PFSK-1 (cell line): ENCODE measurements at regions not wholly inside any gene's neighbourhood (a gene's known extent, or its start where the extent isn't known, plus 50 kb on each side); places are given as distances from the start of the nearest gene placed in this dataset.

ENCODE experiments used
- FOXP2 ChIP-seq: optimal IDR thresholded peaks from 2 replicates; pipeline ENCODE3; 2011; ENCODE audit warnings: borderline replicate concordance, control low read depth, inconsistent platforms; ENCODE audit not compliant: insufficient read depth; ENCODE audit errors: extremely low read length, extremely low read depth
- POLR2AphosphoS5 ChIP-seq: IDR thresholded peaks from 2 replicates; pipeline ENCODE4 v1.6.1; 2012; ENCODE audit warnings: low read depth, mild to moderate bottlenecking, control low read depth, low read length, moderate library complexity
- REST ChIP-seq, 2 experiments: IDR thresholded peaks; 2 replicates each; pipeline versions ENCODE4 v1.6.1 to v1.8.0; 2011 to 2012; ENCODE audit warnings: low read depth in 2 of 2, low read length in 2 of 2, control low read depth in 1 of 2, inconsistent platforms in 1 of 2, mild to moderate bottlenecking in 1 of 2, moderate library complexity in 1 of 2; ENCODE audit not compliant: insufficient read depth in 1 of 2
- SIN3A ChIP-seq: IDR thresholded peaks from 2 replicates; pipeline ENCODE4 v1.6.1; 2012; ENCODE audit warnings: mild to moderate bottlenecking, low read length, moderate library complexity, borderline replicate concordance; ENCODE audit not compliant: insufficient read depth
- TAF1 ChIP-seq: IDR thresholded peaks from 2 replicates; pipeline ENCODE4 v1.6.1; 2012; ENCODE audit warnings: low read length, control low read depth, borderline replicate concordance; ENCODE audit not compliant: insufficient read depth

DNA sequence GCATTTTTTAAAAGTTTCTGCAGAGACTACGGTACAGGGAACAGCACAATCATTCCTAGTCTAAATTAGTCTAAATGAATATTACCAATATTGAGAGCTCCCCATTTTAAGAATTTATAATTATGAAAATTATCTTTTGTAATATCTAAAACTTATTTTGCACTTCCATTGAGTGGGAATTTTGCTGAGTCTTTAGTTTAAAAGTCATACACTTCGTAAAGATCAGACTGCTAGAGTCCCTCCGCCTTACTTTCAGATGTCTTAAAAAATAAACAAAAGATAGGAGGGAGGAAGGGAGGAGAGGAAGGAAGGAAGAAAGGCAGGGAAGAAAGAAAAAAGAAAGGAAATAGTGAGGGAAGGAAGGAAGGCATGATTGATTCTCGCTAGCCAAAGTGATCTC, 278.2 kb upstream of the PRDM1 start:
- TF ChIP-seq FOXP2, result no peak
- no peak for TF ChIP-seq TAF1
- TF ChIP-seq POLR2AphosphoS5, result no peak
- TF ChIP-seq SIN3A, result no peak
- TF ChIP-seq REST (IDR thresholded peaks at IDR 0.05; ENCODE audit: insufficient read depth in 1 of 2, low read depth in 2 of 2, low read length in 2 of 2), result no peak

- no peak for TF ChIP-seq TAF1
Measured at GRCh38 chr6:105806486-105806920, 279.6 kb upstream of the PRDM1 start.

DNA sequence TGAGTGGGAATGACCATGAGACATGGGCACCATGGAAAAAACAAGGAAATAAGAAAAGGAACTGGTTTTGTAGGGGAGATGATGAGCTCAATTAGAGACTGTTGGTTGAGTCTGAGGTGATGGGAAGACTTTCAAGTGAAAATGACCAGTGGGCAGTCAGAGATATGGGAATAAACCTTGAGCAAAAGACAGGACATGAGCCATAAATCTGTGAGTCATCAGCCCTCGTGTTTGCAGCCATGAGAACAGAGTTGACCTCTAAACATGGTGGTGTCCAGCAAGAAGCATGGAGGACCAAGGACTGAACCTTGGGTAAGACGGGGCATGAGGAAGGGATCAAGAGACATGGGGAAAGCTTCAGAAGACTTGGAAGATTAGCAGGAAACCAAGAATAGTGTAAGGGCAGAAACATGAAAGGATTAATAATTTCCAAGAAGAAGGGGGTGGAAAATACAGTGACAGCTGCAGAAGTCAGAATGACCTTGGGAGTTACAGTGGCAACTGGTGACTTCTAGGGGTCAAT, 280.6 kb upstream of the PRDM1 start:
- TF ChIP-seq TAF1 (no peak), SIN3A (no peak), REST (IDR thresholded peaks at IDR 0.05; ENCODE audit: insufficient read depth in 1 of 2, low read depth in 2 of 2, low read length in 2 of 2) (no peak), POLR2AphosphoS5 (no peak), FOXP2 (no peak)

DNA sequence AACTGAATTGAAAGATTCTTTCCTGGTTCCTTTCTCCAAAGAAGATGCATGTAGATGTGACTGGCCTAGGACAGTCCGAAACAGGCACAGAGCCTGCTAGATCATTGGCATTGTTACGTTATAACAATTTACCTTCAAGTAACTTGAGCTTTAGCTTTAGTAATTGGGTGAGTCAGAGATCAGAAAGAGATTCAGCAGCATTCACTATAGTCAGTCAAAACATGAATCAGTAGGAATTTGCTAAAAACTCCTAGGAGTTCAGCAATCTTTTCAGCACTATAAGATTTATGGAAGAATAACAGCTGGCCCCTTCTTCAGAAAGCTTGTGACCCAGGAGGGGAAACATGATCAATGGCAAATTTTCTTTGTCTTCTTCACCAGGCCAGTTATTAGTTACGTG, 281.7 kb upstream of the PRDM1 start:
- no peak for TF ChIP-seq FOXP2
- no peak for TF ChIP-seq POLR2AphosphoS5
- TF ChIP-seq TAF1, result no peak
- TF ChIP-seq REST (IDR thresholded peaks at IDR 0.05; ENCODE audit: insufficient read depth in 1 of 2, low read depth in 2 of 2, low read length in 2 of 2), result no peak
- no peak for TF ChIP-seq SIN3A

DNA sequence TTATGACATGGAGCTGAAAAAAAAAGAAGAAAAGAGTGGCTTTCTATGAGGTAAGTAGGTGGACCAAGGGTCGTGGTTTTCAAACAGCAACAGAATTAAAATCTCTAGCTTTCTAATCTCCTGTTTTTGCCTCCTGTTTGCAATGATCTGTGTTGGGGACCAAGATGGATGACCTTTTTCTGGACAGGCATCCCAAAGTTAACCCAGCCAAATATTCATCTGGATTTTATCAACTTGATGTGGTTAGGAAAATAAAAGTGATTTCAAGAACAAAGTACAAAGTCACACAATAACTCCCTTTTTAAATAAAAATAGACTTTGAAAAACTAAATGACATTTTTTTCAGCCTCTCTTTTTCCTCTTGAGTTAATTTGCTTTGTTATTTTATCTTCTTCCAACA, 282.1 kb upstream of the PRDM1 start:
- TF ChIP-seq POLR2AphosphoS5 (no peak), SIN3A (no peak), TAF1 (no peak), REST (IDR thresholded peaks at IDR 0.05; ENCODE audit: insufficient read depth in 1 of 2, low read depth in 2 of 2, low read length in 2 of 2) (no peak), FOXP2 (no peak)
